ENCODE measurements at regions not wholly inside any gene's neighbourhood (a gene's known extent, or its start where the extent isn't known, plus 50 kb on each side); places are given as distances from the start of the nearest gene placed in this dataset.

GRCh38 chr10:42888504-42889095 lies 106.0 kb downstream of the BMS1 start:
- Histone ChIP-seq H2AFZ (ENCODE audit: low read length) (no peak overlapping the region), H3K27me3 (ENCODE audit: control insufficient read depth, insufficient read depth, low read length) (no peaks in the 10 kb centered on the region), H3K9me3 (ENCODE audit: control insufficient read depth, insufficient read depth, low read depth, low read length) (no peaks in the 10 kb centered on the region), H3K4me1 (ENCODE audit: control insufficient read depth, extremely low read depth, insufficient read depth, low read length) (no peaks in the 10 kb centered on the region), H3K4me2 (ENCODE audit: extremely low read depth, insufficient read depth, low read length) (no peak overlapping the region), H3K27ac (ENCODE audit: insufficient read depth, low read length) (no peak overlapping the region), H3K4me3 (replicated peaks in 1 of 4; ENCODE audit: control extremely low read depth in 1 of 4, insufficient read depth in 1 of 4, low read depth in 3 of 4, low read length in 4 of 4) (no peak overlapping the region), H3K9ac (ENCODE audit: insufficient read depth, low read length) (no peak overlapping the region), H4K20me1 (ENCODE audit: control insufficient read depth, extremely low read depth, insufficient read depth, low read length) (no peaks in the 10 kb centered on the region), H3K79me2 (ENCODE audit: control insufficient read depth, insufficient read depth, low read length) (no peaks in the 10 kb centered on the region), H3K36me3 (ENCODE audit: control insufficient read depth, insufficient read depth, low read length) (no peaks in the 10 kb centered on the region)
- no peak for TF ChIP-seq EZH2 (IDR thresholded peaks at IDR 0.05; ENCODE audit: low read length, missing control alignments)
- DNase-seq (ENCODE audit: low read depth in 2 of 2), result no peak

- DNase-seq (ENCODE audit: low read depth in 2 of 2), result no peak
These were observed 114.1 kb downstream of the BMS1 start for GRCh38 chr10:42896735-42897134.

GRCh38 chr10:42898037-42898960 lies 115.7 kb downstream of the BMS1 start:
- H2AFZ ChIP-seq (ENCODE audit: low read length), result no peak overlapping the region
- H3K9ac ChIP-seq (ENCODE audit: insufficient read depth, low read length), result no peak overlapping the region
- H3K4me3 ChIP-seq (replicated peaks in 1 of 4; ENCODE audit: control extremely low read depth in 1 of 4, insufficient read depth in 1 of 4, low read depth in 3 of 4, low read length in 4 of 4), result no peak overlapping the region
- no peaks in the 10 kb centered on the region for H3K9me3 ChIP-seq (ENCODE audit: control insufficient read depth, insufficient read depth, low read depth, low read length)
- no peak for DNase-seq (ENCODE audit: low read depth in 2 of 2)
- no peaks in the 10 kb centered on the region for H3K4me1 ChIP-seq (ENCODE audit: control insufficient read depth, extremely low read depth, insufficient read depth, low read length)
- no peak overlapping the region for H3K27ac ChIP-seq (ENCODE audit: insufficient read depth, low read length)
- H4K20me1 ChIP-seq (ENCODE audit: control insufficient read depth, extremely low read depth, insufficient read depth, low read length), result no peaks in the 10 kb centered on the region
- H3K36me3 ChIP-seq (ENCODE audit: control insufficient read depth, insufficient read depth, low read length), result no peaks in the 10 kb centered on the region
- no peak for TF ChIP-seq CTCF (conservative IDR thresholded peaks at IDR 0.05 in 1 of 2, IDR thresholded peaks at IDR 0.05 in 1 of 2; ENCODE audit: low read depth in 1 of 2, low read length in 2 of 2)
- no peak for TF ChIP-seq EZH2 (IDR thresholded peaks at IDR 0.05; ENCODE audit: low read length, missing control alignments)
- H3K4me2 ChIP-seq (ENCODE audit: extremely low read depth, insufficient read depth, low read length), result no peak overlapping the region
- H3K79me2 ChIP-seq (ENCODE audit: control insufficient read depth, insufficient read depth, low read length), result no peaks in the 10 kb centered on the region
- peaks cover 17% of the 10 kb centered on the region for H3K27me3 ChIP-seq (ENCODE audit: control insufficient read depth, insufficient read depth, low read length)

More at GRCh38 chr10:42896735-42897134, 114.1 kb downstream of the BMS1 start:
- no peaks in the 10 kb centered on the region for H3K36me3 ChIP-seq (ENCODE audit: control insufficient read depth, insufficient read depth, low read length)
- H3K27me3 ChIP-seq (ENCODE audit: control insufficient read depth, insufficient read depth, low read length), result peaks cover 17% of the 10 kb centered on the region
- H4K20me1 ChIP-seq (ENCODE audit: control insufficient read depth, extremely low read depth, insufficient read depth, low read length), result no peaks in the 10 kb centered on the region
- no peak overlapping the region for H3K9ac ChIP-seq (ENCODE audit: insufficient read depth, low read length)
- H3K79me2 ChIP-seq (ENCODE audit: control insufficient read depth, insufficient read depth, low read length), result no peaks in the 10 kb centered on the region
- no peaks in the 10 kb centered on the region for H3K9me3 ChIP-seq (ENCODE audit: control insufficient read depth, insufficient read depth, low read depth, low read length)
- H3K27ac ChIP-seq (ENCODE audit: insufficient read depth, low read length), result no peak overlapping the region
- TF ChIP-seq EZH2 (IDR thresholded peaks at IDR 0.05; ENCODE audit: low read length, missing control alignments) (no peak), CTCF (conservative IDR thresholded peaks at IDR 0.05 in 1 of 2, IDR thresholded peaks at IDR 0.05 in 1 of 2; ENCODE audit: low read depth in 1 of 2, low read length in 2 of 2) (no peak)
- no peak overlapping the region for H3K4me3 ChIP-seq (replicated peaks in 1 of 4; ENCODE audit: control extremely low read depth in 1 of 4, insufficient read depth in 1 of 4, low read depth in 3 of 4, low read length in 4 of 4)
- no peak overlapping the region for H2AFZ ChIP-seq (ENCODE audit: low read length)
- no peak overlapping the region for H3K4me2 ChIP-seq (ENCODE audit: extremely low read depth, insufficient read depth, low read length)
- H3K4me1 ChIP-seq (ENCODE audit: control insufficient read depth, extremely low read depth, insufficient read depth, low read length), result no peaks in the 10 kb centered on the region
